ENCODE measurements at regions not wholly inside any gene's neighbourhood (a gene's known extent, or its start where the extent isn't known, plus 50 kb on each side); places are given as distances from the start of the nearest gene placed in this dataset.

DNA sequence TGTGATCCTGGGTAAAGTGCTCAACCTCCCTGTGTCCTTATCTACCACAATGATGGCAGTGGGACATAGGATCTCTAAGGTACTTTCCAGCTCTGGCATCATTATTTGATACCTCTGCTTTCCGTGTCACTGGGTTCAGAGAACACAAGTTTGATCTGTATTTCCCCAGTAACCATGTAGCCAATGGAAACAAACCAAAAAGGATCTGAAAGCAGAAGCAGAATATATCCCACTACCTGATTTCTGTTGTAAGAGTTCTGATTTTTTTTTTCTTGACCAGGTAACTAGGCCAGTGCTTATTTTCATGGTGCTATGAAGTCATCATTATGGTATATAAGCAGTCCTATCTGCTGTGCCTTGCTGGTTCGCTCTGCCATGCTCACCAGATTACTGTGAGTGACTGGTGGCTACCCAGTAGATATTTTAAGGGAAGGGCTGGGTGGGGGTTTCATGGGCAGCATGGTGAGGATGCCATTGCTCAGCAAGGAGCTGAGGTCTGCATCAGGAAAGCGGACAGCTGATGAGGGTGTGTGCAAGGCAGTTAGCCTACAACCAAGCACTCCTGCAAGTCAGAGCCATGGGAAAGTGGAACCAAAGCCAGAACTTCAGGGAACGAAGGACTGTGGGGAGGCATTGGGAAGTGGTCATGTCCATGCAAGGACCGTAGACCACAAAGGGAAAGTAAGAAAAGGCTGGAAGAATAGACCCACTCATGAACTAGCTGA lies 104.9 kb upstream of the EDEM3 start:
- no peaks in the 10 kb centered on the region for H4K20me1 ChIP-seq (ENCODE audit: control insufficient read depth, insufficient read depth, low read depth, low read length)
- H3K4me2 ChIP-seq (ENCODE audit: low read length), result no peak overlapping the region
- no peaks in the 10 kb centered on the region for H3K27me3 ChIP-seq (ENCODE audit: control insufficient read depth, low read length)
- H3K36me3 ChIP-seq (ENCODE audit: control insufficient read depth, low read length), result no peaks in the 10 kb centered on the region
- H3F3A ChIP-seq (ENCODE audit: control insufficient read depth, insufficient read depth), result no peaks in the 10 kb centered on the region
- peaks cover 17% of the 10 kb centered on the region for H3K4me1 ChIP-seq (ENCODE audit: control insufficient read depth, low read length)
- H3K9me3 ChIP-seq (ENCODE audit: control insufficient read depth, insufficient read depth, low read length), result no peaks in the 10 kb centered on the region
- no peaks in the 10 kb centered on the region for H3K9me2 ChIP-seq (replicated peaks; ENCODE audit: control insufficient read depth, low read length)
- TF ChIP-seq EZH2phosphoT487 (IDR thresholded peaks at IDR 0.05; ENCODE audit: borderline replicate concordance, low read length), result no peak
- TF ChIP-seq, protein P1, sequence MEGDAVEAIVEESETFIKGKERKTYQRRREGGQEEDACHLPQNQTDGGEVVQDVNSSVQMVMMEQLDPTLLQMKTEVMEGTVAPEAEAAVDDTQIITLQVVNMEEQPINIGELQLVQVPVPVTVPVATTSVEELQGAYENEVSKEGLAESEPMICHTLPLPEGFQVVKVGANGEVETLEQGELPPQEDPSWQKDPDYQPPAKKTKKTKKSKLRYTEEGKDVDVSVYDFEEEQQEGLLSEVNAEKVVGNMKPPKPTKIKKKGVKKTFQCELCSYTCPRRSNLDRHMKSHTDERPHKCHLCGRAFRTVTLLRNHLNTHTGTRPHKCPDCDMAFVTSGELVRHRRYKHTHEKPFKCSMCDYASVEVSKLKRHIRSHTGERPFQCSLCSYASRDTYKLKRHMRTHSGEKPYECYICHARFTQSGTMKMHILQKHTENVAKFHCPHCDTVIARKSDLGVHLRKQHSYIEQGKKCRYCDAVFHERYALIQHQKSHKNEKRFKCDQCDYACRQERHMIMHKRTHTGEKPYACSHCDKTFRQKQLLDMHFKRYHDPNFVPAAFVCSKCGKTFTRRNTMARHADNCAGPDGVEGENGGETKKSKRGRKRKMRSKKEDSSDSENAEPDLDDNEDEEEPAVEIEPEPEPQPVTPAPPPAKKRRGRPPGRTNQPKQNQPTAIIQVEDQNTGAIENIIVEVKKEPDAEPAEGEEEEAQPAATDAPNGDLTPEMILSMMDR (IDR thresholded peaks at IDR 0.05; ENCODE audit: low read depth, low read length, poor library complexity, severe bottlenecking), result no peak
- H3K79me2 ChIP-seq (ENCODE audit: control insufficient read depth, low read length), result no peaks in the 10 kb centered on the region
- H3K4me3 ChIP-seq (ENCODE audit: low read length), result no peak overlapping the region
- H3K27ac ChIP-seq (ENCODE audit: low read depth, low read length), result no peak overlapping the region

DNA sequence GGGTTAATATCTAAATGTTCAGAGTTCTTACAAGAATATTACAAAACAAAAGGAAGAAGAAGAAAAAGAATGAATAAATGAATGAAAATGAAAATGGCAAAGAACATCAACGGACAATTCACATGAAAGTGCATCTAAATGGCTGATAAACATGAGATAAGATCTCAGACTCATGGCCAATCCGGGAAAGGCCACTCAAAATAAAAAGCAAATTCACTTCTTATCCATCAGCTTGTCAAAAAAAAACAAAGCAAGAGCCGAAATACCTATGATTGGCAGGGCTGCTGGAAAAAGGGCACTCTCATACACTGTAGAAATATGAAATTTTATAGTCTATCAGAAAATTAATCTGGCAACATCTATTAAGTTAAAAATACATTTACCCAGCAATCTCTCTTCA lies 103.6 kb upstream of the EDEM3 start:
- Histone ChIP-seq H4K20me1 (ENCODE audit: control insufficient read depth, insufficient read depth, low read depth, low read length) (no peaks in the 10 kb centered on the region), H3K4me1 (ENCODE audit: control insufficient read depth, low read length) (peaks cover 17% of the 10 kb centered on the region), H3K27ac (ENCODE audit: low read depth, low read length) (no peak overlapping the region), H3K4me3 (ENCODE audit: low read length) (no peak overlapping the region), H3K79me2 (ENCODE audit: control insufficient read depth, low read length) (no peaks in the 10 kb centered on the region), H3K36me3 (ENCODE audit: control insufficient read depth, low read length) (no peaks in the 10 kb centered on the region), H3K9me2 (replicated peaks; ENCODE audit: control insufficient read depth, low read length) (no peaks in the 10 kb centered on the region), H3F3A (ENCODE audit: control insufficient read depth, insufficient read depth) (no peaks in the 10 kb centered on the region), H3K9me3 (ENCODE audit: control insufficient read depth, insufficient read depth, low read length) (no peaks in the 10 kb centered on the region), H3K27me3 (ENCODE audit: control insufficient read depth, low read length) (no peaks in the 10 kb centered on the region), H3K4me2 (ENCODE audit: low read length) (no peak overlapping the region)
- TF ChIP-seq, protein P1 (IDR thresholded peaks at IDR 0.05; ENCODE audit: low read depth, low read length, poor library complexity, severe bottlenecking), result no peak
- TF ChIP-seq EZH2phosphoT487 (IDR thresholded peaks at IDR 0.05; ENCODE audit: borderline replicate concordance, low read length), result no peak

DNA sequence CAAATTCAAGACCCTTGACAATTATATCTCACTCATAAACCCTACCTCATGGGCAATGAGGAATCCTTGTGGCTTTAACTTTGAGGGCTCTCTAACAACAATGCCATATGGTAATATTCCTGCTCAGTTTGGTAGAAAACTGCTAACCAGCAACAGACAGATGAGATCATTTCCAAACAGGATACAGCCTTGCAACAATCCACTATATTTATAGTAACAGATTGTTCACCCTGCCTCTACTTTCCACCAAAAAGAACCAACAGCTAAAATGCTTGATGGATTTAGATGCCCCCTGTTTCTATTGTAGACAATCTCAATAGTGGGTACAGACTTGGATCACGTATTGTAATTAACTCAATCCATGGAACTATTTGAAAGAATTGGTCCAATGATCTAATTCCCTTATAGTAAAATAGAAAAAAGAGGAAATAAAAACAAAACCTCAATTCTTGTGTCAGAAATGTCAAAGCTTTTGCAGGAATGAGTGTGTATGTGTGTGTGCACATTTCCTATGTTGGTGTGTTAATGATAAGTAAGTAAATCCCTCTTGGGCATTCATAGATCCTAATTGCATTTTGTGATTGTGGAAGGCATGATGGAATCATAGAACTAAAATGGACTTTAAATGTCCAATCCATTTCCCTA lies 100.0 kb upstream of the EDEM3 start:
- Histone ChIP-seq H3K36me3 (ENCODE audit: control insufficient read depth, low read length) (no peaks in the 10 kb centered on the region), H3K9me3 (ENCODE audit: control insufficient read depth, insufficient read depth, low read length) (no peaks in the 10 kb centered on the region), H4K20me1 (ENCODE audit: control insufficient read depth, insufficient read depth, low read depth, low read length) (no peaks in the 10 kb centered on the region), H3K4me3 (ENCODE audit: low read length) (no peak overlapping the region), H3F3A (ENCODE audit: control insufficient read depth, insufficient read depth) (no peaks in the 10 kb centered on the region), H3K9me2 (replicated peaks; ENCODE audit: control insufficient read depth, low read length) (no peaks in the 10 kb centered on the region), H3K4me2 (ENCODE audit: low read length) (no peak overlapping the region), H3K27ac (ENCODE audit: low read depth, low read length) (no peak overlapping the region), H3K27me3 (ENCODE audit: control insufficient read depth, low read length) (no peaks in the 10 kb centered on the region), H3K79me2 (ENCODE audit: control insufficient read depth, low read length) (no peaks in the 10 kb centered on the region), H3K4me1 (ENCODE audit: control insufficient read depth, low read length) (no peaks in the 10 kb centered on the region; the same call in 1 of the 2 replicates)
- TF ChIP-seq, protein P1 (IDR thresholded peaks at IDR 0.05; ENCODE audit: low read depth, low read length, poor library complexity, severe bottlenecking), result no peak
- TF ChIP-seq EZH2phosphoT487 (IDR thresholded peaks at IDR 0.05; ENCODE audit: borderline replicate concordance, low read length), result no peak

Data from DOHH2 (cell line).